ENCODE measurements at regions not wholly inside any gene's neighbourhood (a gene's known extent, or its start where the extent isn't known, plus 50 kb on each side); places are given as distances from the start of the nearest gene placed in this dataset.

DNA sequence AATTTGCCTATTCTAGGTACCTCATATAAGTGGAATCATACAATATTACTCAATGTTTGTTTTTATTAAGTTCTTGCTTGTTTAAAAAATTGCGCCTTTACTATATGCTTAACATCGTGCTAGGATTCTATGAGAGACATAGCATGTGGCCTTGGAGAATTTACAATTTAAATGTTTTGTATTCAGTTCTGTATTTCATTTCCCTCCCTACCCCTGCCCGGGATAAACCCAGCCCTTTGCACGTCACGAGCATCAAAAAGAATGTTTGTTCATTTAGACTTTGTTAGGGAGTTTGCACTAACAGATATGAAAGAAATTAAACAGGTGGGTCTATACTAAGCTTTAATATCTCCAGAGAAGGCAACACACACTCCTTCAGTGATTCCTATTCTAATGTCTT, 75.7 kb downstream of the C18orf54 start:
- TF ChIP-seq, protein P1, sequence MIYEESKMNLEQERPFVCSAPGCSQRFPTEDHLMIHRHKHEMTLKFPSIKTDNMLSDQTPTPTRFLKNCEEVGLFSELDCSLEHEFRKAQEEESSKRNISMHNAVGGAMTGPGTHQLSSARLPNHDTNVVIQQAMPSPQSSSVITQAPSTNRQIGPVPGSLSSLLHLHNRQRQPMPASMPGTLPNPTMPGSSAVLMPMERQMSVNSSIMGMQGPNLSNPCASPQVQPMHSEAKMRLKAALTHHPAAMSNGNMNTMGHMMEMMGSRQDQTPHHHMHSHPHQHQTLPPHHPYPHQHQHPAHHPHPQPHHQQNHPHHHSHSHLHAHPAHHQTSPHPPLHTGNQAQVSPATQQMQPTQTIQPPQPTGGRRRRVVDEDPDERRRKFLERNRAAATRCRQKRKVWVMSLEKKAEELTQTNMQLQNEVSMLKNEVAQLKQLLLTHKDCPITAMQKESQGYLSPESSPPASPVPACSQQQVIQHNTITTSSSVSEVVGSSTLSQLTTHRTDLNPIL (CRISPR knock-in tag; IDR thresholded peaks at IDR 0.05; ENCODE audit: low read depth): no peak
- TF ChIP-seq GLIS3 (CRISPR knock-in tag; IDR thresholded peaks at IDR 0.05) (no peak), ZNF70 (CRISPR knock-in tag; IDR thresholded peaks at IDR 0.05) (no peak)
- no peak for ATAC-seq

DNA sequence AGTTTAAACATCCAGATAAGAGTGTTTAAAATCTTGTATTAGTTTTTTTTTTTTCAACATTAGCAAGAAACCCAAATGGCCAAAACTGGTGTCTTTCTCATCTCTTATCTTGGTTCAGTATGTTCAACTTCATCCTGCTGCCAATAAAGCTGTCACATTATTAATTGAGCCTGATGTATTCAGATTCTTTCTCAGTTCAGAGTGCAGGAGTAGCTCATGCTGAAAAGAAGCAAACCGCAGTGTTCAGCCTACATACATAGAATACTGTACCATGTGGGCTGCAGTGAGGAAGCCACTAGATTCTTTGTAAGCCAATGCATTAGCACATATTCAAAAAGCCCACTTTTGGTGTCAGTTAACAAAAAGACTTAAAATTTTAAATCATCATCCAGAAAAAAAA, 76.2 kb downstream of the C18orf54 start:
- TF ChIP-seq, protein P2, sequence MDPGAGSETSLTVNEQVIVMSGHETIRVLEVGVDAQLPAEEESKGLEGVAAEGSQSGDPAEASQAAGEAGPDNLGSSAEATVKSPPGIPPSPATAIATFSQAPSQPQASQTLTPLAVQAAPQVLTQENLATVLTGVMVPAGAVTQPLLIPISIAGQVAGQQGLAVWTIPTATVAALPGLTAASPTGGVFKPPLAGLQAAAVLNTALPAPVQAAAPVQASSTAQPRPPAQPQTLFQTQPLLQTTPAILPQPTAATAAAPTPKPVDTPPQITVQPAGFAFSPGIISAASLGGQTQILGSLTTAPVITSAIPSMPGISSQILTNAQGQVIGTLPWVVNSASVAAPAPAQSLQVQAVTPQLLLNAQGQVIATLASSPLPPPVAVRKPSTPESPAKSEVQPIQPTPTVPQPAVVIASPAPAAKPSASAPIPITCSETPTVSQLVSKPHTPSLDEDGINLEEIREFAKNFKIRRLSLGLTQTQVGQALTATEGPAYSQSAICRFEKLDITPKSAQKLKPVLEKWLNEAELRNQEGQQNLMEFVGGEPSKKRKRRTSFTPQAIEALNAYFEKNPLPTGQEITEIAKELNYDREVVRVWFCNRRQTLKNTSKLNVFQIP (CRISPR knock-in tag; IDR thresholded peaks at IDR 0.05; ENCODE audit: borderline replicate concordance, low read depth): no peak
- TF ChIP-seq GLIS3 (CRISPR knock-in tag; IDR thresholded peaks at IDR 0.05) (no peak), ZNF565 (CRISPR knock-in tag; conservative IDR thresholded peaks at IDR 0.05; ENCODE audit: low read depth) (no peak), TCF4 (CRISPR knock-in tag; IDR thresholded peaks at IDR 0.05; ENCODE audit: borderline replicate concordance) (no peak), ISL1 (CRISPR knock-in tag; IDR thresholded peaks at IDR 0.05) (no peak), CSDC2 (CRISPR knock-in tag; IDR thresholded peaks at IDR 0.05) (no peak), TOX (CRISPR knock-in tag; IDR thresholded peaks at IDR 0.05; ENCODE audit: borderline replicate concordance) (no peak), ZFP30 (CRISPR knock-in tag; IDR thresholded peaks at IDR 0.05) (no peak), ZFP3 (CRISPR knock-in tag; IDR thresholded peaks at IDR 0.05) (no peak), BACH2 (CRISPR knock-in tag; IDR thresholded peaks at IDR 0.05; ENCODE audit: borderline replicate concordance) (no peak), ZC3H10 (CRISPR knock-in tag; IDR thresholded peaks at IDR 0.05) (no peak), RARB (CRISPR knock-in tag; IDR thresholded peaks at IDR 0.05) (no peak), ESRRG (CRISPR knock-in tag; IDR thresholded peaks at IDR 0.05) (no peak), PPARA (CRISPR knock-in tag; IDR thresholded peaks at IDR 0.05; ENCODE audit: borderline replicate concordance) (no peak), OSR1 (CRISPR knock-in tag; IDR thresholded peaks at IDR 0.05) (no peak)
- TF ChIP-seq, protein P1 (CRISPR knock-in tag; IDR thresholded peaks at IDR 0.05; ENCODE audit: low read depth): no peak
- TF ChIP-seq, protein P3, sequence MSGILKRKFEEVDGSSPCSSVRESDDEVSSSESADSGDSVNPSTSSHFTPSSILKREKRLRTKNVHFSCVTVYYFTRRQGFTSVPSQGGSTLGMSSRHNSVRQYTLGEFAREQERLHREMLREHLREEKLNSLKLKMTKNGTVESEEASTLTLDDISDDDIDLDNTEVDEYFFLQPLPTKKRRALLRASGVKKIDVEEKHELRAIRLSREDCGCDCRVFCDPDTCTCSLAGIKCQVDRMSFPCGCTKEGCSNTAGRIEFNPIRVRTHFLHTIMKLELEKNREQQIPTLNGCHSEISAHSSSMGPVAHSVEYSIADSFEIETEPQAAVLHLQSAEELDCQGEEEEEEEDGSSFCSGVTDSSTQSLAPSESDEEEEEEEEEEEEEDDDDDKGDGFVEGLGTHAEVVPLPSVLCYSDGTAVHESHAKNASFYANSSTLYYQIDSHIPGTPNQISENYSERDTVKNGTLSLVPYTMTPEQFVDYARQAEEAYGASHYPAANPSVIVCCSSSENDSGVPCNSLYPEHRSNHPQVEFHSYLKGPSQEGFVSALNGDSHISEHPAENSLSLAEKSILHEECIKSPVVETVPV (CRISPR knock-in tag; IDR thresholded peaks at IDR 0.05): no peak
- TF ChIP-seq, protein P4, sequence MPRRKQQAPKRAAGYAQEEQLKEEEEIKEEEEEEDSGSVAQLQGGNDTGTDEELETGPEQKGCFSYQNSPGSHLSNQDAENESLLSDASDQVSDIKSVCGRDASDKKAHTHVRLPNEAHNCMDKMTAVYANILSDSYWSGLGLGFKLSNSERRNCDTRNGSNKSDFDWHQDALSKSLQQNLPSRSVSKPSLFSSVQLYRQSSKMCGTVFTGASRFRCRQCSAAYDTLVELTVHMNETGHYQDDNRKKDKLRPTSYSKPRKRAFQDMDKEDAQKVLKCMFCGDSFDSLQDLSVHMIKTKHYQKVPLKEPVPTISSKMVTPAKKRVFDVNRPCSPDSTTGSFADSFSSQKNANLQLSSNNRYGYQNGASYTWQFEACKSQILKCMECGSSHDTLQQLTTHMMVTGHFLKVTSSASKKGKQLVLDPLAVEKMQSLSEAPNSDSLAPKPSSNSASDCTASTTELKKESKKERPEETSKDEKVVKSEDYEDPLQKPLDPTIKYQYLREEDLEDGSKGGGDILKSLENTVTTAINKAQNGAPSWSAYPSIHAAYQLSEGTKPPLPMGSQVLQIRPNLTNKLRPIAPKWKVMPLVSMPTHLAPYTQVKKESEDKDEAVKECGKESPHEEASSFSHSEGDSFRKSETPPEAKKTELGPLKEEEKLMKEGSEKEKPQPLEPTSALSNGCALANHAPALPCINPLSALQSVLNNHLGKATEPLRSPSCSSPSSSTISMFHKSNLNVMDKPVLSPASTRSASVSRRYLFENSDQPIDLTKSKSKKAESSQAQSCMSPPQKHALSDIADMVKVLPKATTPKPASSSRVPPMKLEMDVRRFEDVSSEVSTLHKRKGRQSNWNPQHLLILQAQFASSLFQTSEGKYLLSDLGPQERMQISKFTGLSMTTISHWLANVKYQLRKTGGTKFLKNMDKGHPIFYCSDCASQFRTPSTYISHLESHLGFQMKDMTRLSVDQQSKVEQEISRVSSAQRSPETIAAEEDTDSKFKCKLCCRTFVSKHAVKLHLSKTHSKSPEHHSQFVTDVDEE (CRISPR knock-in tag; IDR thresholded peaks at IDR 0.05): no peak
- ATAC-seq: no peak

DNA sequence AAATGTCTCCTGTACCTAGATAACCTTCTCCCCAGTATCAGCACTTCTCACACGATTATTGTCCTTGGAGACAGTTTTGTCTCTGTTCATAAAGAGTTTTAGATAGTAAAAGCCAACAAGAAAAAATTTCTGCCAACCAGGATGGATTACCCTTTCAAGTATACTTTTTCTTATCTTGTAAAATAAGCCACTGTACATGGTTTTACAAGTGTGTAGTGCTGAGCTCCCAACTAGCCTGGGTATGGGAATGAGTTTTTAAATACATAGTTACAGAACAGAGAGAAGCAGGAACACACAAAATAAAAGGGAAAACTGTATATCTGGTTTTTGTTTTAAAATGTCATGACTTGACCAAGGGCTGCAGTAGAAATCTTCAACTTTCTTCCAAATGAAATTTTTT, 76.7 kb downstream of the C18orf54 start:
- ATAC-seq: no peak

More for the DNA sequence above, 76.7 kb downstream of the C18orf54 start:
- TF ChIP-seq ISL1 (CRISPR knock-in tag; IDR thresholded peaks at IDR 0.05) (no peak), RARB (CRISPR knock-in tag; IDR thresholded peaks at IDR 0.05) (no peak), PPARA (CRISPR knock-in tag; IDR thresholded peaks at IDR 0.05; ENCODE audit: borderline replicate concordance) (no peak), CSDC2 (CRISPR knock-in tag; IDR thresholded peaks at IDR 0.05) (no peak), ZFP3 (CRISPR knock-in tag; IDR thresholded peaks at IDR 0.05) (no peak)
- TF ChIP-seq, protein P2 (CRISPR knock-in tag; IDR thresholded peaks at IDR 0.05; ENCODE audit: borderline replicate concordance, low read depth): no peak
- TF ChIP-seq, protein P1 (CRISPR knock-in tag; IDR thresholded peaks at IDR 0.05; ENCODE audit: low read depth): no peak

All from SK-N-SH treated with all-trans-retinoic acid at 6 μM for 48 hours (cell line).